Hepatocyte (in vitro differentiated cells): ENCODE measurements at regions not wholly inside any gene's neighbourhood (a gene's known extent, or its start where the extent isn't known, plus 50 kb on each side); places are given as distances from the start of the nearest gene placed in this dataset.

ENCODE experiments used
- CTCF ChIP-seq: fragments of 200-600 bp; sonication (generic); IDR thresholded peaks from 2 replicates; pipeline ENCODE4 v1.5.1; 2016; ENCODE audit warnings: antibody characterized with exemption, mild to moderate bottlenecking; ENCODE audit not compliant: poor library complexity
- EZH2 ChIP-seq: fragments of 200-600 bp; sonication (generic); IDR thresholded peaks from 2 replicates; pipeline ENCODE4 v1.6.1; 2016; ENCODE audit warnings: antibody characterized with exemption, mild to moderate bottlenecking, borderline replicate concordance

GRCh38 chr1:166457700-166458099, 290.9 kb upstream of the FAM78B start:
- TF ChIP-seq EZH2 = no peak
- no peak for TF ChIP-seq CTCF
